OCI-LY7 (cell line): ENCODE measurements at regions not wholly inside any gene's neighbourhood (a gene's known extent, or its start where the extent isn't known, plus 50 kb on each side); places are given as distances from the start of the nearest gene placed in this dataset.
"Not testable (repeated sequence)": the region's sequence is repeated elsewhere in the genome, so short reads cannot be mapped to it uniquely, and the experiment has no call there.

ENCODE experiments used
- BruUV-seq: library from RNA; stranded (reverse); fragments of 400-500 nt; replicated peaks from 2 replicates; lab custom pipeline; 2021; lab: Mats Ljungman, UMichigan
- CTCF ChIA-PET: fragments of 300-600 bp; sonication (Branson Sonifier 250); formaldehyde crosslinking; loops from one replicate; lab custom pipeline; 2022; ENCODE audit warnings: antibody characterized with exemption; ENCODE audit not compliant: unreplicated experiment; lab: Charles Lee
- POLR2A ChIA-PET: fragments of 300-600 bp; sonication (Branson Sonifier 250); formaldehyde crosslinking; loops from one replicate; lab custom pipeline; 2022; ENCODE audit warnings: antibody characterized with exemption; lab: Charles Lee
- DNase-seq: peaks from one replicate; pipeline ENCODE4 v3.0.0-alpha.2; 2015; ENCODE audit warnings: low spot score
- H2AFZ ChIP-seq: fragments of 200-600 bp; sonication (generic), shearing (Covaris generic); 2 replicates; pipeline ENCODE4 v1.6.1; 2014; ENCODE audit warnings: mild to moderate bottlenecking, antibody characterized with exemption, low read length, moderate library complexity
- H3K27ac ChIP-seq: fragments of 200-600 bp; sonication (generic); 2 replicates; pipeline ENCODE4 v1.5.1; 2014; ENCODE audit warnings: mixed run types, low read depth, mild to moderate bottlenecking, moderate library complexity, low read length, inconsistent platforms; ENCODE audit not compliant: poor library complexity, severe bottlenecking
- H3K36me3 ChIP-seq: fragments of 200-600 bp; sonication (generic); 2 replicates; pipeline ENCODE4 v1.6.1; 2014; ENCODE audit warnings: mild to moderate bottlenecking, antibody characterized with exemption, low read length, moderate library complexity, mixed read lengths; ENCODE audit not compliant: insufficient read depth
- H3K4me1 ChIP-seq: fragments of 200-600 bp; sonication (generic); 2 replicates; pipeline ENCODE4 v1.5.1; 2014; ENCODE audit warnings: mild to moderate bottlenecking, low read length; ENCODE audit not compliant: insufficient read depth, poor library complexity, severe bottlenecking
- H3K4me2 ChIP-seq: fragments of 200-600 bp; sonication (generic); 2 replicates; pipeline ENCODE4 v1.6.1; 2014; ENCODE audit warnings: mild to moderate bottlenecking, low read length
- H3K4me3 ChIP-seq: fragments of 200-600 bp; sonication (generic); 2 replicates; pipeline ENCODE4 v1.5.1; 2014; ENCODE audit warnings: mild to moderate bottlenecking, low read depth, low read length; ENCODE audit not compliant: poor library complexity, severe bottlenecking
- H3K79me2 ChIP-seq: fragments of 200-600 bp; sonication (generic); 2 replicates; pipeline ENCODE4 v1.6.1; 2016; ENCODE audit warnings: low read depth, mild to moderate bottlenecking, low read length, moderate library complexity, mixed read lengths; ENCODE audit not compliant: insufficient read depth
- H3K9me2 ChIP-seq: fragments of 200-600 bp; sonication (generic); 2 replicates; pipeline ENCODE4 v1.6.1; 2016; ENCODE audit warnings: mild to moderate bottlenecking, low read length, mixed read lengths; ENCODE audit not compliant: insufficient read depth
- H3K9me3 ChIP-seq: fragments of 200-600 bp; sonication (generic); 2 replicates; pipeline ENCODE4 v1.6.1; 2014; ENCODE audit warnings: mild to moderate bottlenecking, mixed run types, low read length, mixed read lengths
- H4K20me1 ChIP-seq: fragments of 200-600 bp; sonication (generic); 2 replicates; pipeline ENCODE4 v1.6.1; 2014; ENCODE audit warnings: mild to moderate bottlenecking, antibody characterized with exemption, low read length, moderate library complexity, mixed read lengths; ENCODE audit not compliant: insufficient read depth
- EZH2phosphoT487 ChIP-seq: fragments of 200-600 bp; sonication (generic); IDR thresholded peaks from 2 replicates; pipeline ENCODE4 v1.6.1; 2018; ENCODE audit warnings: low read depth, borderline replicate concordance, mild to moderate bottlenecking, mixed run types, antibody characterized with exemption, low read length, moderate library complexity, mixed read lengths
- intact Hi-C: fragments of 100-400 bp; cut with micrococcal nuclease; formaldehyde crosslinking; loops from one replicate; pipeline ENCODE4 v1.10.0; 2022; ENCODE audit not compliant: unreplicated experiment
- TF ChIP-seq, protein P1 (sequence below): fragments of 200-600 bp; sonication (generic); conservative IDR thresholded peaks from 2 replicates; pipeline ENCODE4 v1.5.1; 2014; ENCODE audit warnings: mild to moderate bottlenecking, antibody characterized with exemption, low read length, moderate library complexity, mixed read lengths

DNA sequence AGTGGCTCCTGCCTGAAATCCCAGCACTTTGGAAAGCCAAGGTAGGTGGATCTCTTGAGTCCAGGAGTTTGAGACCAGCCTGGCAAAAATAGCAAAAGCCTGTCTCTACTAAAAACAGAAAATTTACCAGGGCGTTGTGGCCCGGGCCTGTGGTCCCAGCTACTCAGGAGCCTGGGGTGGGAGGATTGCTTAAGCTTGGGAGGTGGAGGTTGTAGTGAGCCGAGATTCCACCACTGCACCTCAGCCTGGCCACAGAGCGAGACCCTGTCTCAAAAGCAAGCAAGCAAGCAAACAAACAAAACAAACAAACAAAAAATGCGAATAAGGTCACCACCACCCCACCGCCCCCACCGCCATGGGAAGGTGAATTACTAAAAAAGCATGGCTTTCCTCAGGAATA lies 238.7 kb downstream of the ATXN7L3B start:
- Histone ChIP-seq H2AFZ (no peak overlapping the region), H3K4me3 (no peak overlapping the region), H3K9me2 (no peaks in the 10 kb centered on the region), H3K4me1 (no peaks in the 10 kb centered on the region), H3K4me2 (no peak overlapping the region), H3K27ac (no peak overlapping the region), H3K9me3 (no peaks in the 10 kb centered on the region), H3K36me3 (no peaks in the 10 kb centered on the region), H4K20me1 (no peaks in the 10 kb centered on the region), H3K79me2 (no peaks in the 10 kb centered on the region)
- no peak for DNase-seq
- BruUV-seq = no TSS peak
- CTCF ChIA-PET = no interaction called here
- POLR2A ChIA-PET = no interaction called here
- intact Hi-C loops = no loop called here
- TF ChIP-seq, protein P1, sequence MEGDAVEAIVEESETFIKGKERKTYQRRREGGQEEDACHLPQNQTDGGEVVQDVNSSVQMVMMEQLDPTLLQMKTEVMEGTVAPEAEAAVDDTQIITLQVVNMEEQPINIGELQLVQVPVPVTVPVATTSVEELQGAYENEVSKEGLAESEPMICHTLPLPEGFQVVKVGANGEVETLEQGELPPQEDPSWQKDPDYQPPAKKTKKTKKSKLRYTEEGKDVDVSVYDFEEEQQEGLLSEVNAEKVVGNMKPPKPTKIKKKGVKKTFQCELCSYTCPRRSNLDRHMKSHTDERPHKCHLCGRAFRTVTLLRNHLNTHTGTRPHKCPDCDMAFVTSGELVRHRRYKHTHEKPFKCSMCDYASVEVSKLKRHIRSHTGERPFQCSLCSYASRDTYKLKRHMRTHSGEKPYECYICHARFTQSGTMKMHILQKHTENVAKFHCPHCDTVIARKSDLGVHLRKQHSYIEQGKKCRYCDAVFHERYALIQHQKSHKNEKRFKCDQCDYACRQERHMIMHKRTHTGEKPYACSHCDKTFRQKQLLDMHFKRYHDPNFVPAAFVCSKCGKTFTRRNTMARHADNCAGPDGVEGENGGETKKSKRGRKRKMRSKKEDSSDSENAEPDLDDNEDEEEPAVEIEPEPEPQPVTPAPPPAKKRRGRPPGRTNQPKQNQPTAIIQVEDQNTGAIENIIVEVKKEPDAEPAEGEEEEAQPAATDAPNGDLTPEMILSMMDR = no peak
- TF ChIP-seq EZH2phosphoT487 = no peak

DNA sequence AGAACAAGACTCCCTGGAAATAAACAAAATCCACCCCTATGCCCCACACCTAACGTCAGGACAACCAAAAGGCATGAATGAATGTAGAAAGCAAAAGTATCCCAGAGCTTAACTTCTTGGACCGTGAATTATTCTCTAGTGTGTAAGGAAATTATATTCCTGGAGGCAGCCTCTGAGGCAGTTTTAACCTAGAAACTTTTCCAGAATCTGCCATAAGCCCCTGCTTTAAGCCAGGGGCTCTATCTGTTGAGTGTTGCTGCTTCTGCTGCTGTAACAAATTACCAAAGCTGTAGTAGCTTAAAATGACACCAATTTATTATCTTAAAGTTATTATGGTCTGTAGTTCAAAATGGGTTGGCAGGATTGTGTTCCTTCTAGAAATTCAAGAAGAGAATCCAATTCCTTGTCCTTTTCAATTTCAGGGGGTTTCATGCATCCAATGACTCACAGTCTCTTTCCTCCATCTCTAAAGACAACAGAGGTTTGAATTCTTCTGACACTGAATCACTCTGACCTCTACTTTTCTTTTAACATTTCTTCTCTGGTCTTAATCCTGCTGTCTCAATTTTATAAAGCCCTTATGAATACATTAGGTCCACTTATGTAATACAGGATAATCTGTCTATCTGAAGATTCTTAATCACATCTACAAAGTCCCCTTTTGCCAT lies 242.7 kb downstream of the ATXN7L3B start:
- Histone ChIP-seq H3K9me2 (no peaks in the 10 kb centered on the region), H3K4me1 (no peaks in the 10 kb centered on the region), H3K79me2 (no peaks in the 10 kb centered on the region), H4K20me1 (no peaks in the 10 kb centered on the region), H3K4me3 (no peak overlapping the region), H3K27ac (no peak overlapping the region), H3K4me2 (no peak overlapping the region), H3K36me3 (no peaks in the 10 kb centered on the region), H2AFZ (no peak overlapping the region), H3K9me3 (no peaks in the 10 kb centered on the region)
- POLR2A ChIA-PET = no interaction called here
- TF ChIP-seq, protein P1 = no peak
- TF ChIP-seq EZH2phosphoT487 = no peak
- DNase-seq = no peak
- CTCF ChIA-PET = no interaction called here
- no TSS peak for BruUV-seq
- intact Hi-C loops = no loop called here

DNA sequence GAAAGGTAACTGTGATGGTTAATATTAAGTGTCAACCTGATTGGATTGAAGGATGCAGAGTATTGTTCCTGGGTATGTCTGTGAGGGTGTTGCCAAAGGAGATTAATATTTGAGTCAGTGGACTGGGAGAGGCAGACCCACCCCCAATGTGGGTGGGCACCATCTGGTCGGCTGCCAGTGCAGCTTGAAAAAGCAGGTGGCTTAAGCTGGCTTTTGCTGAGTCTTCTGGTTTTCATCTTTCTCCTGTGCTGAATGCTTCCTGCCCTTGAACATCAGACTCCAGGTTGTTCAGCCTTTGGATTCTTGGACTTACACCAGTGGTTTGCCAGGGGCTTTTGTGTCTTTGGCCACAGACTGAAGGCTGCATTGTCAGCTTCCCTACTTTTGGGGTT lies 243.2 kb downstream of the ATXN7L3B start:
- CTCF ChIA-PET, H4K20me1 ChIP-seq, intact Hi-C loops, H3K27ac ChIP-seq, H3K4me3 ChIP-seq, H3K79me2 ChIP-seq, H3K4me2 ChIP-seq, H3K9me3 ChIP-seq, BruUV-seq, H3K4me1 ChIP-seq, H3K36me3 ChIP-seq, DNase-seq, H2AFZ ChIP-seq, H3K9me2 ChIP-seq, POLR2A ChIA-PET: not testable (repeated sequence)
